MCF 10A (cell line): ENCODE measurements at regions not wholly inside any gene's neighbourhood (a gene's known extent, or its start where the extent isn't known, plus 50 kb on each side); places are given as distances from the start of the nearest gene placed in this dataset.

ENCODE experiments used
- BruUV-seq: library from RNA; stranded (reverse); fragments of 400-500 nt; replicated peaks from 2 replicates; lab custom pipeline; 2021; lab: Mats Ljungman, UMichigan
- CTCF ChIA-PET: fragments of 300-600 bp; sonication (Branson Sonifier 250); formaldehyde crosslinking; extraction: SDS; loops from one replicate; lab custom pipeline; 2021; ENCODE audit warnings: antibody characterized with exemption, inconsistent platforms; lab: Yijun Ruan, JAX
- POLR2A ChIA-PET: fragments of 300-600, 350-650 bp; sonication (Branson Sonifier 250); formaldehyde crosslinking; extraction: SDS; loops from one replicate; lab custom pipeline; 2020; ENCODE audit warnings: antibody characterized with exemption, inconsistent platforms; lab: Yijun Ruan, JAX
- DNase-seq: peaks from one replicate; pipeline ENCODE4 v3.0.0-alpha.2; 2018; ENCODE audit not compliant: unreplicated experiment
- H3K27ac Mint-ChIP-seq: one replicate; pipeline ENCODE4 v1.8.0; 2022; ENCODE audit warnings: mild to moderate bottlenecking, low read depth, mixed read lengths; ENCODE audit not compliant: unreplicated experiment
- H3K27me3 Mint-ChIP-seq: one replicate; pipeline ENCODE4 v1.8.0; 2022; ENCODE audit warnings: mixed read lengths; ENCODE audit not compliant: insufficient read depth, unreplicated experiment
- H3K36me3 Mint-ChIP-seq: one replicate; pipeline ENCODE4 v1.8.0; 2022; ENCODE audit warnings: mild to moderate bottlenecking, moderate library complexity, mixed read lengths; ENCODE audit not compliant: insufficient read depth, unreplicated experiment
- H3K4me1 Mint-ChIP-seq: one replicate; pipeline ENCODE4 v1.8.0; 2022; ENCODE audit warnings: mixed read lengths; ENCODE audit not compliant: insufficient read depth, unreplicated experiment
- H3K4me3 Mint-ChIP-seq: one replicate; pipeline ENCODE4 v1.8.0; 2022; ENCODE audit warnings: mild to moderate bottlenecking, moderate library complexity, mixed read lengths; ENCODE audit not compliant: unreplicated experiment
- H3K9me3 Mint-ChIP-seq: one replicate; pipeline ENCODE4 v1.8.0; 2022; ENCODE audit warnings: mixed read lengths; ENCODE audit not compliant: unreplicated experiment
- CTCF ChIP-seq: fragments of 200-600 bp; IDR thresholded peaks from one replicate; pipeline ENCODE4 v1.8.0; 2022; ENCODE audit warnings: antibody characterized with exemption, mild to moderate bottlenecking; ENCODE audit not compliant: unreplicated experiment
- intact Hi-C: fragments of 100-400 bp; cut with micrococcal nuclease; formaldehyde crosslinking; loops from 2 replicates; pipeline ENCODE4 v1.14.1; 2022

- H3K4me1 Mint-ChIP-seq, result no peaks in the 10 kb centered on the region
- intact Hi-C loops, result no loop called here
- no peaks in the 10 kb centered on the region for H3K27me3 Mint-ChIP-seq
- no peak for DNase-seq
- ChIA-PET POLR2A (no interaction called here), CTCF (no interaction called here)
- H3K27ac Mint-ChIP-seq, result no peak overlapping the region
- no peak for TF ChIP-seq CTCF
- H3K36me3 Mint-ChIP-seq, result no peaks in the 10 kb centered on the region
- no TSS peak for BruUV-seq
- no peak overlapping the region for H3K4me3 Mint-ChIP-seq
- H3K9me3 Mint-ChIP-seq, result peaks cover 36% of the 10 kb centered on the region
Observed at GRCh38 chrX:79588233-79588632, 221.1 kb upstream of the ITM2A start.

GRCh38 chrX:79573760-79574159 lies 206.6 kb upstream of the ITM2A start:
- Mint-ChIP-seq H3K27ac (no peak overlapping the region), H3K27me3 (no peaks in the 10 kb centered on the region), H3K9me3 (peaks cover 5% of the 10 kb centered on the region), H3K36me3 (no peaks in the 10 kb centered on the region), H3K4me3 (no peak overlapping the region), H3K4me1 (no peaks in the 10 kb centered on the region)
- POLR2A ChIA-PET, result no interaction called here
- CTCF ChIA-PET, result no interaction called here
- TF ChIP-seq CTCF, result no peak
- DNase-seq, result no peak
- intact Hi-C loops, result no loop called here
- no TSS peak for BruUV-seq

- no peak overlapping the region for H3K27ac Mint-ChIP-seq
- H3K9me3 Mint-ChIP-seq, result peaks cover 6% of the 10 kb centered on the region
- DNase-seq, result no peak
- no peak overlapping the region for H3K4me3 Mint-ChIP-seq
- ChIA-PET POLR2A (no interaction called here), CTCF (no interaction called here)
- no peaks in the 10 kb centered on the region for H3K4me1 Mint-ChIP-seq
- intact Hi-C loops, result no loop called here
- no TSS peak for BruUV-seq
- H3K36me3 Mint-ChIP-seq, result no peaks in the 10 kb centered on the region
- H3K27me3 Mint-ChIP-seq, result no peaks in the 10 kb centered on the region
- TF ChIP-seq CTCF, result no peak
Observed at GRCh38 chrX:79572566-79572965, 205.4 kb upstream of the ITM2A start.

- H3K4me3 Mint-ChIP-seq, result no peak overlapping the region
- no peak for TF ChIP-seq CTCF
- H3K9me3 Mint-ChIP-seq, result peaks cover 7% of the 10 kb centered on the region
- DNase-seq, result no peak
- ChIA-PET CTCF (no interaction called here), POLR2A (no interaction called here)
- H3K4me1 Mint-ChIP-seq, result no peaks in the 10 kb centered on the region
- intact Hi-C loops, result no loop called here
- no peaks in the 10 kb centered on the region for H3K27me3 Mint-ChIP-seq
- no peak overlapping the region for H3K27ac Mint-ChIP-seq
- no TSS peak for BruUV-seq
- no peaks in the 10 kb centered on the region for H3K36me3 Mint-ChIP-seq
Observed at GRCh38 chrX:79570524-79571240, 203.5 kb upstream of the ITM2A start.
